AG09319 (cell line): ENCODE measurements at regions not wholly inside any gene's neighbourhood (a gene's known extent, or its start where the extent isn't known, plus 50 kb on each side); places are given as distances from the start of the nearest gene placed in this dataset.
A peak's percentile ranks its signal among the peaks of the same experiment; 100 is the strongest.

Source experiments
- DNase-seq: peaks from one replicate; pipeline ENCODE4 v3.0.0-alpha.2; 2010; ENCODE audit warnings: low read depth; ENCODE audit errors: extremely low read depth
- CTCF ChIP-seq: IDR thresholded peaks from 2 replicates; pipeline ENCODE4 v1.5.1; 2011; ENCODE audit warnings: low read depth, mild to moderate bottlenecking, inconsistent platforms, low read length, moderate library complexity

GRCh38 chr2:857937-858336 is 92.7 kb upstream of the SNTG2 start:
- TF ChIP-seq CTCF, result no peak
- DNase-seq, result no peak

GRCh38 chr2:857081-857480 is 93.6 kb upstream of the SNTG2 start:
- no peak for DNase-seq
- no peak for TF ChIP-seq CTCF

GRCh38 chr2:856456-856855 is 94.2 kb upstream of the SNTG2 start:
- DNase-seq, result no peak
- TF ChIP-seq CTCF, result no peak

- TF ChIP-seq CTCF, result no peak
- no peak for DNase-seq
Observed at GRCh38 chr2:856041-856440, 94.6 kb upstream of the SNTG2 start.

GRCh38 chr2:855177-855576 is 95.5 kb upstream of the SNTG2 start:
- no peak for TF ChIP-seq CTCF
- no peak for DNase-seq

GRCh38 chr2:854460-854859 is 96.2 kb upstream of the SNTG2 start:
- DNase-seq, result peak; percentile 10
- peak; percentile 78 for TF ChIP-seq CTCF

- DNase-seq, result no peak
- TF ChIP-seq CTCF, result no peak
Observed at GRCh38 chr2:853203-853870, 97.3 kb upstream of the SNTG2 start.
